HepG2 (cell line): ENCODE measurements at regions not wholly inside any gene's neighbourhood (a gene's known extent, or its start where the extent isn't known, plus 50 kb on each side); places are given as distances from the start of the nearest gene placed in this dataset.

Experiments used
- ARNT ChIP-seq: fragments of 450-650 bp; IDR thresholded peaks from 2 replicates; pipeline ENCODE4 v1.6.1; 2017
- CCDC6 ChIP-seq: sonication (generic); formaldehyde crosslinking; IDR thresholded peaks from 2 replicates; pipeline ENCODE4 v1.8.1; 2022; ENCODE audit warnings: mild to moderate bottlenecking, missing genetic modification reagents, moderate library complexity
- CHD4 ChIP-seq: fragments of 200-600 bp; sonication (generic); IDR thresholded peaks from 2 replicates; pipeline ENCODE4 v1.7.0; 2017; ENCODE audit warnings: mild to moderate bottlenecking, low read length, borderline replicate concordance
- HDAC6 ChIP-seq: fragments of 200-600 bp; sonication (generic); IDR thresholded peaks from 2 replicates; pipeline ENCODE4 v1.7.0; 2017; ENCODE audit warnings: mild to moderate bottlenecking, antibody characterized with exemption, low read length, low read depth
- HMG20B ChIP-seq: conservative IDR thresholded peaks from 2 replicates; pipeline ENCODE4 v1.6.1; 2016; ENCODE audit warnings: missing genetic modification reagents, missing compliant biosample characterization
- HNF4A ChIP-seq: sonication (generic); formaldehyde crosslinking; IDR thresholded peaks from 2 replicates; pipeline ENCODE4 v1.4.0; 2020; ENCODE audit warnings: missing genetic modification reagents
- KLF13 ChIP-seq: sonication (generic); formaldehyde crosslinking; IDR thresholded peaks from 2 replicates; pipeline ENCODE4 v1.4.0; 2020; ENCODE audit warnings: mild to moderate bottlenecking, missing genetic modification reagents
- MEIS1 ChIP-seq: sonication (generic); formaldehyde crosslinking; IDR thresholded peaks from 2 replicates; pipeline ENCODE4 v1.9.0; 2021; ENCODE audit warnings: mild to moderate bottlenecking, missing genetic modification reagents, moderate library complexity, borderline replicate concordance
- MIER2 ChIP-seq: IDR thresholded peaks from 2 replicates; pipeline ENCODE4 v1.6.1; 2016; ENCODE audit warnings: missing biosample characterization, missing genetic modification reagents
- NR2F2 ChIP-seq: IDR thresholded peaks from 2 replicates; pipeline ENCODE4 v1.6.1; 2012; ENCODE audit warnings: low read depth, inconsistent platforms, borderline replicate concordance
- RARA ChIP-seq: IDR thresholded peaks from 2 replicates; pipeline ENCODE4 v1.6.1; 2016; ENCODE audit warnings: missing genetic modification reagents, missing compliant biosample characterization
- RXRA ChIP-seq: sonication (generic); formaldehyde crosslinking; IDR thresholded peaks from 2 replicates; pipeline ENCODE4 v1.5.1; 2020; ENCODE audit warnings: missing genetic modification reagents
- SIN3A ChIP-seq: IDR thresholded peaks from 2 replicates; pipeline ENCODE4 v1.6.1; 2011; ENCODE audit warnings: low read depth, mild to moderate bottlenecking, control low read depth, low read length, borderline replicate concordance
- TFAP4 ChIP-seq: sonication (generic); IDR thresholded peaks from 2 replicates; pipeline ENCODE4 v1.6.1; 2016; ENCODE audit warnings: low read depth, borderline replicate concordance
- TSC22D2 ChIP-seq: sonication (generic); formaldehyde crosslinking; IDR thresholded peaks from 2 replicates; pipeline ENCODE4 v1.5.1; 2020; ENCODE audit warnings: missing genetic modification reagents, mild to moderate bottlenecking, borderline replicate concordance
- ZBTB21 ChIP-seq: sonication (generic); formaldehyde crosslinking; IDR thresholded peaks from 2 replicates; pipeline ENCODE4 v1.4.0; 2020; ENCODE audit warnings: missing genetic modification reagents
- ZBTB7B ChIP-seq: sonication (generic); formaldehyde crosslinking; IDR thresholded peaks from 2 replicates; pipeline ENCODE4 v1.4.0; 2020; ENCODE audit warnings: missing genetic modification reagents
- ZC3H13 ChIP-seq: sonication (generic); formaldehyde crosslinking; IDR thresholded peaks from 2 replicates; pipeline ENCODE4 v1.8.1; 2023; ENCODE audit warnings: mild to moderate bottlenecking, missing genetic modification reagents, moderate library complexity
- ZNF564 ChIP-seq: sonication (generic); formaldehyde crosslinking; IDR thresholded peaks from 2 replicates; pipeline ENCODE4 v1.8.1; 2023; ENCODE audit warnings: mild to moderate bottlenecking, missing genetic modification reagents
- TF ChIP-seq, protein P1 (sequence below): fragments of 450-650 bp; IDR thresholded peaks from 2 replicates; pipeline ENCODE4 v1.6.1; 2017
- TF ChIP-seq, protein P2 (sequence below): sonication (generic); formaldehyde crosslinking; conservative IDR thresholded peaks from 2 replicates; pipeline ENCODE4 v1.8.0; 2022; ENCODE audit warnings: mild to moderate bottlenecking, moderate library complexity, missing genetic modification reagents
- TF ChIP-seq, protein P3 (sequence below): sonication (generic); formaldehyde crosslinking; IDR thresholded peaks from 2 replicates; pipeline ENCODE4 v1.8.1; 2022; ENCODE audit warnings: mild to moderate bottlenecking, missing genetic modification reagents
- TF ChIP-seq, protein P4 (sequence below), 2 experiments: sonication (generic) in 1 of 2; formaldehyde crosslinking in 1 of 2; IDR thresholded peaks; 2 replicates each; pipeline versions ENCODE4 v1.5.1 to v1.6.1; 2011 to 2020; ENCODE audit warnings: borderline replicate concordance in 1 of 2, low read depth in 1 of 2, low read length in 1 of 2, mild to moderate bottlenecking in 1 of 2, missing genetic modification reagents in 1 of 2, moderate library complexity in 1 of 2

DNA sequence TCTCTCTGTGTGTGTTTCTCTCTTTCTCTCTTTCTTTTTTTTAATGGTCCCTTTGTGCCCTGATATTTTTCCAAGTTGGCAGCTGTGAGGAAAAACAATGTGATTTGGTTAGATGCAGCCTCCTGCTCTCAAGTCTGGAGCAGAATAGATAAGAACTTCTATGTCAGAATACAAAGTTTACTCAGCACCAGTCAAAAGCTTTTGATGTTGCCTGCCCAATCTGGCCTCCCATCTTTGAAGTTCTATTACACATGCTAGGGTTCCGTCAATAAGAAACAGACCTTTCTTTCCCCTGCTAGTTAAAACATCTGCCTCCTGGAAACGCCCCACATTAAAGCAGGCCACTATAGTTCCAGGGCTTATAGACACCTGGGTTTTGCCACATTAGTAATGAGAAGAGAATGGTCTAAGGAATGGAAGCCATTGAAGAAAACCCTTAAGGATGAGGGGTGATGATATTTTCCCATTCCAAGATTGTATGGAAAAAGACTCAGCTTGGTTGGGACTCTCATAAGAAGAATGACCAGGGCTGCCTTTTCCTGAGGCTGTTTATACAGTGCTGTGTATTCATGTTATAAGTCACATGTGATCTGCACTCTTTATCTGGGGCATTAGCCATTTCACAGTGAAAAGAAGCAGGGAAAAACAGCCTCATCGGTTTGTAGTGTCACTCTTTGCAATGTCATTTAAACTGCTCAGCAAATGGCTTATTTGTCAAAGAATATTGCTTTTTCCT is 414.7 kb upstream of the PROX1 start (continued):
- TF ChIP-seq SIN3A (0 out of 2 replicates have a peak, but pooled peaks have one; percentile 43), RARA (CRISPR knock-in tag) (peak; percentile 79), TFAP4 (peak; percentile 77), HDAC6 (no peak), MIER2 (CRISPR knock-in tag) (peak; percentile 27; the same call in 1 of the 2 replicates), ZBTB7B (peak; percentile 44; the same call in 1 of the 2 replicates), NR2F2 (peak; percentile 76; the same call in 1 of the 2 replicates), MEIS1 (CRISPR knock-in tag) (0 out of 2 replicates have a peak, but pooled peaks have one; percentile 45), CHD4 (no peak; the same call in 1 of the 2 replicates), KLF13 (CRISPR knock-in tag) (no peak), ZBTB21 (0 out of 2 replicates have a peak, but pooled peaks have one; percentile 32), HMG20B (CRISPR knock-in tag) (peak; percentile 59; the same call in 1 of the 2 replicates), RXRA (CRISPR knock-in tag) (no peak; the same call in 1 of the 2 replicates), CCDC6 (CRISPR knock-in tag) (0 out of 2 replicates have a peak, but pooled peaks have one; percentile 42), TSC22D2 (no peak), ZNF564 (CRISPR knock-in tag) (no peak), HNF4A (CRISPR knock-in tag) (peak; percentile 84), ARNT (no peak), ZC3H13 (CRISPR knock-in tag) (no peak)
- TF ChIP-seq, protein P1, sequence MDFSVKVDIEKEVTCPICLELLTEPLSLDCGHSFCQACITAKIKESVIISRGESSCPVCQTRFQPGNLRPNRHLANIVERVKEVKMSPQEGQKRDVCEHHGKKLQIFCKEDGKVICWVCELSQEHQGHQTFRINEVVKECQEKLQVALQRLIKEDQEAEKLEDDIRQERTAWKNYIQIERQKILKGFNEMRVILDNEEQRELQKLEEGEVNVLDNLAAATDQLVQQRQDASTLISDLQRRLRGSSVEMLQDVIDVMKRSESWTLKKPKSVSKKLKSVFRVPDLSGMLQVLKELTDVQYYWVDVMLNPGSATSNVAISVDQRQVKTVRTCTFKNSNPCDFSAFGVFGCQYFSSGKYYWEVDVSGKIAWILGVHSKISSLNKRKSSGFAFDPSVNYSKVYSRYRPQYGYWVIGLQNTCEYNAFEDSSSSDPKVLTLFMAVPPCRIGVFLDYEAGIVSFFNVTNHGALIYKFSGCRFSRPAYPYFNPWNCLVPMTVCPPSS: no peak
- TF ChIP-seq, protein P2, sequence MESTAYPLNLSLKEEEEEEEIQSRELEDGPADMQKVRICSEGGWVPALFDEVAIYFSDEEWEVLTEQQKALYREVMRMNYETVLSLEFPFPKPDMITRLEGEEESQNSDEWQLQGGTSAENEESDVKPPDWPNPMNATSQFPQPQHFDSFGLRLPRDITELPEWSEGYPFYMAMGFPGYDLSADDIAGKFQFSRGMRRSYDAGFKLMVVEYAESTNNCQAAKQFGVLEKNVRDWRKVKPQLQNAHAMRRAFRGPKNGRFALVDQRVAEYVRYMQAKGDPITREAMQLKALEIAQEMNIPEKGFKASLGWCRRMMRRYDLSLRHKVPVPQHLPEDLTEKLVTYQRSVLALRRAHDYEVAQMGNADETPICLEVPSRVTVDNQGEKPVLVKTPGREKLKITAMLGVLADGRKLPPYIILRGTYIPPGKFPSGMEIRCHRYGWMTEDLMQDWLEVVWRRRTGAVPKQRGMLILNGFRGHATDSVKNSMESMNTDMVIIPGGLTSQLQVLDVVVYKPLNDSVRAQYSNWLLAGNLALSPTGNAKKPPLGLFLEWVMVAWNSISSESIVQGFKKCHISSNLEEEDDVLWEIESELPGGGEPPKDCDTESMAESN (CRISPR knock-in tag): no peak
- TF ChIP-seq, protein P3, sequence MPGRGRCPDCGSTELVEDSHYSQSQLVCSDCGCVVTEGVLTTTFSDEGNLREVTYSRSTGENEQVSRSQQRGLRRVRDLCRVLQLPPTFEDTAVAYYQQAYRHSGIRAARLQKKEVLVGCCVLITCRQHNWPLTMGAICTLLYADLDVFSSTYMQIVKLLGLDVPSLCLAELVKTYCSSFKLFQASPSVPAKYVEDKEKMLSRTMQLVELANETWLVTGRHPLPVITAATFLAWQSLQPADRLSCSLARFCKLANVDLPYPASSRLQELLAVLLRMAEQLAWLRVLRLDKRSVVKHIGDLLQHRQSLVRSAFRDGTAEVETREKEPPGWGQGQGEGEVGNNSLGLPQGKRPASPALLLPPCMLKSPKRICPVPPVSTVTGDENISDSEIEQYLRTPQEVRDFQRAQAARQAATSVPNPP (CRISPR knock-in tag): 0 out of 2 replicates have a peak, but pooled peaks have one; percentile 30
- TF ChIP-seq, protein P4, sequence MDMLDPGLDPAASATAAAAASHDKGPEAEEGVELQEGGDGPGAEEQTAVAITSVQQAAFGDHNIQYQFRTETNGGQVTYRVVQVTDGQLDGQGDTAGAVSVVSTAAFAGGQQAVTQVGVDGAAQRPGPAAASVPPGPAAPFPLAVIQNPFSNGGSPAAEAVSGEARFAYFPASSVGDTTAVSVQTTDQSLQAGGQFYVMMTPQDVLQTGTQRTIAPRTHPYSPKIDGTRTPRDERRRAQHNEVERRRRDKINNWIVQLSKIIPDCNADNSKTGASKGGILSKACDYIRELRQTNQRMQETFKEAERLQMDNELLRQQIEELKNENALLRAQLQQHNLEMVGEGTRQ (IDR thresholded peaks at IDR 0.05; ENCODE audit: low read depth, low read length): no peak
- TF ChIP-seq, protein P4 (CRISPR knock-in tag; IDR thresholded peaks at IDR 0.05; ENCODE audit: borderline replicate concordance): no peak
